ENCODE measurements at regions not wholly inside any gene's neighbourhood (a gene's known extent, or its start where the extent isn't known, plus 50 kb on each side); places are given as distances from the start of the nearest gene placed in this dataset.

GRCh38 chr14:71327691-71328090 is 420.4 kb downstream of the PCNX1 start:
- no peak overlapping the region for H2BK15ac ChIP-seq (ENCODE audit: low read depth, low read length)
- H3K4me1 ChIP-seq (ENCODE audit: control insufficient read depth, insufficient read depth, low read length), result peaks cover 8% of the 10 kb centered on the region
- dilution Hi-C loops (cut with HindIII; ENCODE audit: low sequenced_read_pairs, unreplicated experiment), result no loop called here
- ChIA-PET CTCF (no interaction called here), POLR2A (ENCODE audit: unreplicated experiment) (no interaction called here)
- H3K14ac ChIP-seq (replicated peaks; ENCODE audit: low read depth, low read length), result peak overlapping the region; percentile 75; the same call in 1 of the 2 replicates
- BruUV-seq (replicated peaks), result no TSS peak
- intact Hi-C loops (cut with micrococcal nuclease), result no loop called here
- peaks cover 5% of the 10 kb centered on the region; the same call in 1 of the 2 replicates for H3K9me1 ChIP-seq (ENCODE audit: insufficient read depth, low read length)
- no peak overlapping the region for H3K56ac ChIP-seq (ENCODE audit: extremely low read depth, insufficient read depth, low read length)
- no peaks in the 10 kb centered on the region for H3K9me3 ChIP-seq (ENCODE audit: control insufficient read depth, insufficient read depth, low read length)
- in situ Hi-C loops (cut with MboI; ENCODE audit: low sequenced_read_pairs), result no loop called here
- H3K36me3 ChIP-seq (ENCODE audit: control insufficient read depth, insufficient read depth, low read length), result no peaks in the 10 kb centered on the region
- H3K27ac ChIP-seq (ENCODE audit: insufficient read depth, low read length), result no peak overlapping the region
- H2BK20ac ChIP-seq (ENCODE audit: low read depth, low read length), result no peak overlapping the region; the same call in 1 of the 2 replicates
- TF ChIP-seq NFE2L2 (IDR thresholded peaks at IDR 0.05; ENCODE audit: low read depth, low read length) (no peak), POLR2A (IDR thresholded peaks at IDR 0.05; ENCODE audit: low read depth, low read length) (no peak), MXI1 (IDR thresholded peaks at IDR 0.05; ENCODE audit: borderline replicate concordance, low read depth, low read length) (no peak), FOS (IDR thresholded peaks at IDR 0.05; ENCODE audit: low read depth, low read length) (no peak), RCOR1 (IDR thresholded peaks at IDR 0.05; ENCODE audit: insufficient replicate concordance, low read length) (no peak), RFX5 (IDR thresholded peaks at IDR 0.05; ENCODE audit: low read depth, low read length) (no peak), CTCF (conservative IDR thresholded peaks at IDR 0.05; ENCODE audit: low read depth, low read length) (no peak), MAFK (IDR thresholded peaks at IDR 0.05; ENCODE audit: low read depth, low read length) (no peak), CEBPB (IDR thresholded peaks at IDR 0.05; ENCODE audit: low read depth, low read length) (no peak), RAD21 (IDR thresholded peaks at IDR 0.05; ENCODE audit: low read length) (no peak), MAZ (IDR thresholded peaks at IDR 0.05; ENCODE audit: borderline replicate concordance, low read depth, low read length) (no peak), USF2 (IDR thresholded peaks at IDR 0.05; ENCODE audit: low read depth, low read length) (no peak)
- TF ChIP-seq, protein P1, sequence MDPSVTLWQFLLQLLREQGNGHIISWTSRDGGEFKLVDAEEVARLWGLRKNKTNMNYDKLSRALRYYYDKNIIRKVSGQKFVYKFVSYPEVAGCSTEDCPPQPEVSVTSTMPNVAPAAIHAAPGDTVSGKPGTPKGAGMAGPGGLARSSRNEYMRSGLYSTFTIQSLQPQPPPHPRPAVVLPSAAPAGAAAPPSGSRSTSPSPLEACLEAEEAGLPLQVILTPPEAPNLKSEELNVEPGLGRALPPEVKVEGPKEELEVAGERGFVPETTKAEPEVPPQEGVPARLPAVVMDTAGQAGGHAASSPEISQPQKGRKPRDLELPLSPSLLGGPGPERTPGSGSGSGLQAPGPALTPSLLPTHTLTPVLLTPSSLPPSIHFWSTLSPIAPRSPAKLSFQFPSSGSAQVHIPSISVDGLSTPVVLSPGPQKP (IDR thresholded peaks at IDR 0.05; ENCODE audit: borderline replicate concordance, low read depth, low read length), result no peak
- H4K91ac ChIP-seq (ENCODE audit: insufficient read depth, low read depth, low read length), result no peak overlapping the region
- H2AK5ac ChIP-seq (ENCODE audit: low read depth, low read length), result peak overlapping the region; percentile 44; the same call in 1 of the 2 replicates
- H3K4ac ChIP-seq (ENCODE audit: low read depth, low read length), result peak overlapping the region; percentile 78; the same call in 1 of the 2 replicates
- no peak overlapping the region for H2AK9ac ChIP-seq (replicated peaks; ENCODE audit: low read depth, low read length, poor library complexity)
- peak overlapping the region; percentile 64; the same call in 1 of the 2 replicates for H3K18ac ChIP-seq (ENCODE audit: low read depth, low read length)
- peak overlapping the region; percentile 42; the same call in 1 of the 2 replicates for H4K5ac ChIP-seq (ENCODE audit: low read depth, low read length)
- peak overlapping the region; percentile 71; the same call in 1 of the 2 replicates for H3K4me2 ChIP-seq (ENCODE audit: low read depth, low read length)
- peak overlapping the region; percentile 41 for H2BK5ac ChIP-seq (ENCODE audit: low read depth, low read length, poor library complexity, severe bottlenecking)
- ATAC-seq (ENCODE audit: low read depth) (peak; percentile 60), DNase-seq (peak; percentile 37)
- peak overlapping the region; percentile 44; the same call in 1 of the 2 replicates for H2BK120ac ChIP-seq (ENCODE audit: low read depth, low read length)
- H3K79me1 ChIP-seq (ENCODE audit: low read depth in 1 of 2, low read length in 2 of 2), result peaks cover 20 to 58% of the 10 kb centered on the region in 2 experiments
- peak overlapping the region; percentile 93 for H3K23ac ChIP-seq (ENCODE audit: low read depth, low read length)
- no CpG with 5 or more reads among the region's 1 CpG for WGBS, 2 experiments (ENCODE audit: extremely low coverage in 2 of 2, insufficient read length in 1 of 2)
- no peak overlapping the region for H3K9ac ChIP-seq (ENCODE audit: low read depth, low read length)
- H2AFZ ChIP-seq (replicated peaks; ENCODE audit: low read length, poor library complexity), result no peak overlapping the region
- H4K20me1 ChIP-seq (ENCODE audit: insufficient read depth, low read length), result peaks cover 21% of the 10 kb centered on the region; the same call in 1 of the 2 replicates
- H3K27me3 ChIP-seq (ENCODE audit: control insufficient read depth, insufficient read depth, low read length), result no peaks in the 10 kb centered on the region
- peak overlapping the region in 1 of 2 experiments; percentile 67; a peak in 2 of 4 replicates for H4K8ac ChIP-seq (ENCODE audit: low read depth in 2 of 2, low read length in 2 of 2)
- no peak overlapping the region for H3K4me3 ChIP-seq (ENCODE audit: insufficient read depth, low read depth, low read length)
